Endothelial cell (in vitro differentiated cells): ENCODE measurements at regions not wholly inside any gene's neighbourhood (a gene's known extent, or its start where the extent isn't known, plus 50 kb on each side); places are given as distances from the start of the nearest gene placed in this dataset.
"Not testable (repeated sequence)": the region's sequence is repeated elsewhere in the genome, so short reads cannot be mapped to it uniquely, and the experiment has no call there.

Experiments used
- DNase-seq: peaks from one replicate; pipeline ENCODE4 v3.0.0; 2021; ENCODE audit warnings: low spot score
- H3K27ac Mint-ChIP-seq: one replicate; pipeline ENCODE4 v1.8.0; 2021; ENCODE audit warnings: mixed read lengths, inconsistent platforms; ENCODE audit not compliant: unreplicated experiment
- H3K27me3 Mint-ChIP-seq: one replicate; pipeline ENCODE4 v1.8.0; 2021; ENCODE audit warnings: mild to moderate bottlenecking, moderate library complexity, mixed read lengths, inconsistent platforms; ENCODE audit not compliant: unreplicated experiment
- H3K36me3 Mint-ChIP-seq: one replicate; pipeline ENCODE4 v1.8.0; 2021; ENCODE audit warnings: mild to moderate bottlenecking, low read depth, mixed read lengths, inconsistent platforms; ENCODE audit not compliant: unreplicated experiment
- H3K4me1 Mint-ChIP-seq: one replicate; pipeline ENCODE4 v1.8.0; 2021; ENCODE audit warnings: mild to moderate bottlenecking, mixed read lengths, inconsistent platforms; ENCODE audit not compliant: unreplicated experiment
- H3K4me3 Mint-ChIP-seq: one replicate; pipeline ENCODE4 v1.8.0; 2021; ENCODE audit warnings: mild to moderate bottlenecking, mixed read lengths, inconsistent platforms; ENCODE audit not compliant: unreplicated experiment
- H3K9me3 Mint-ChIP-seq: one replicate; pipeline ENCODE4 v1.8.0; 2021; ENCODE audit warnings: mixed read lengths, inconsistent platforms; ENCODE audit not compliant: unreplicated experiment
- TF ChIP-seq, protein P1 (sequence below): fragments of 200-600 bp; sonication (generic); IDR thresholded peaks from one replicate; pipeline ENCODE4 v1.5.0; 2021; ENCODE audit warnings: antibody characterized with exemption; ENCODE audit not compliant: unreplicated experiment

DNA sequence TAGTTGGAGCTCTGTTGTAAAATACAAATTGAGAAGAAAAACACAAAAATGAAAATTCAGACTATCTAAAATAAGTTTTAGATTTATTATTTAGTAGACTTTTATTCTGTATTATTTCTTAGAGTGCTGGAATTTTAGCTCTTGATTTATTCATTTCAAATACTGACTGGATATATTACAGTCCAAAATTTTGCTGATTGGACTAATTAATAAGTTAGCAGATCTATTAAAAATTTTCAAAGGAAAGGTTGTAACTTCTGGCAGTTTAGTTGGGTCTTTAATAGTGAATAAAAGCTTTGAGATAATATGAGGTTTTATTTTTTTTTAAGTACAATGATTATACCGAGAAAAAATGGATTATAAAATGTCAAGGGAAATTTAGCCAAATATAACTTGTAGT, 1224.9 kb upstream of the SPRY2 start:
- no peak for DNase-seq
- Mint-ChIP-seq H3K9me3 (no peaks in the 10 kb centered on the region), H3K27me3 (no peaks in the 10 kb centered on the region), H3K27ac (no peak overlapping the region), H3K4me1 (no peaks in the 10 kb centered on the region), H3K36me3 (no peaks in the 10 kb centered on the region), H3K4me3 (no peak overlapping the region)
- TF ChIP-seq, protein P1, sequence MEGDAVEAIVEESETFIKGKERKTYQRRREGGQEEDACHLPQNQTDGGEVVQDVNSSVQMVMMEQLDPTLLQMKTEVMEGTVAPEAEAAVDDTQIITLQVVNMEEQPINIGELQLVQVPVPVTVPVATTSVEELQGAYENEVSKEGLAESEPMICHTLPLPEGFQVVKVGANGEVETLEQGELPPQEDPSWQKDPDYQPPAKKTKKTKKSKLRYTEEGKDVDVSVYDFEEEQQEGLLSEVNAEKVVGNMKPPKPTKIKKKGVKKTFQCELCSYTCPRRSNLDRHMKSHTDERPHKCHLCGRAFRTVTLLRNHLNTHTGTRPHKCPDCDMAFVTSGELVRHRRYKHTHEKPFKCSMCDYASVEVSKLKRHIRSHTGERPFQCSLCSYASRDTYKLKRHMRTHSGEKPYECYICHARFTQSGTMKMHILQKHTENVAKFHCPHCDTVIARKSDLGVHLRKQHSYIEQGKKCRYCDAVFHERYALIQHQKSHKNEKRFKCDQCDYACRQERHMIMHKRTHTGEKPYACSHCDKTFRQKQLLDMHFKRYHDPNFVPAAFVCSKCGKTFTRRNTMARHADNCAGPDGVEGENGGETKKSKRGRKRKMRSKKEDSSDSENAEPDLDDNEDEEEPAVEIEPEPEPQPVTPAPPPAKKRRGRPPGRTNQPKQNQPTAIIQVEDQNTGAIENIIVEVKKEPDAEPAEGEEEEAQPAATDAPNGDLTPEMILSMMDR, result no peak

DNA sequence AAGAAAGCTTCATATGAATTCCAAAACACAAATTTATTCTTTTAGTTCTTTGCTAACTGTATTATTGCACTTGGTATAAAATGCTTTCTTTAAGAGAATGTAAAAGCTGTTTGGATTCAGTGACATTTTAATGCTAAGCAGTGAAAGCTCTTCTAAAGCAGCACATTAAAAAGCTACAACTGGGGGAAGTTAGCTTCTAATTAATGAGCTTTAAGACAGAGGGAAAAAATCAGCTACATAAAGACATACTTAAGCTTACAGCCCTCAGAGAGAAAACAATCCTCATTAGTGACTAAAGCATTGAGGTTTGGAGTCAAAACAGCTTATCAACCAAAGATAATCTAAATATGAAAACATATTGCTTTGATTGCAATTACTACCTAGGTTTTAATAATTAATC, 1222.2 kb upstream of the SPRY2 start:
- Mint-ChIP-seq H3K27me3 (no peaks in the 10 kb centered on the region), H3K27ac (no peak overlapping the region), H3K36me3 (no peaks in the 10 kb centered on the region), H3K4me3 (no peak overlapping the region), H3K9me3 (no peaks in the 10 kb centered on the region), H3K4me1 (no peaks in the 10 kb centered on the region)
- no peak for DNase-seq
- TF ChIP-seq, protein P1, result no peak

DNA sequence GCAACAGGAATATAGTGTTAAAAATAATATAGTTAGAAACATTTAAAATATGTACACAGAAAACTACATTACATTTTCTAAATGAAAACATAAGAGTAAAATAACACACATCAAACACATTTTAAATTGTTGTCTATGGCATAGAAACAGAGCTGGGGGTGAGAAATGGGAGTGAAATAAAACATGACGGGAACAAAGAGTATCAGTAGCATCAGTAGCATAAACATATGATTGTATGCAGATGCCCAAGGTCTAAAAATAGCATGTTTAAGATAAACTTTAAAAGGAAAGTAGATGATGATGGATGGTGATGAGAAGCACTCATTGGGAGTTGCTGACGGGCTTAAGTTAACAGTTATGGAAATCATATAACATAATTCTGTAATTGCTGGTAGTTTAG, 1221.7 kb upstream of the SPRY2 start:
- no peaks in the 10 kb centered on the region for H3K9me3 Mint-ChIP-seq
- TF ChIP-seq, protein P1, result no peak
- H3K27me3 Mint-ChIP-seq, result no peaks in the 10 kb centered on the region
- no peaks in the 10 kb centered on the region for H3K36me3 Mint-ChIP-seq
- H3K4me3 Mint-ChIP-seq, result no peak overlapping the region
- H3K27ac Mint-ChIP-seq, result no peak overlapping the region
- no peak for DNase-seq
- no peaks in the 10 kb centered on the region for H3K4me1 Mint-ChIP-seq

DNA sequence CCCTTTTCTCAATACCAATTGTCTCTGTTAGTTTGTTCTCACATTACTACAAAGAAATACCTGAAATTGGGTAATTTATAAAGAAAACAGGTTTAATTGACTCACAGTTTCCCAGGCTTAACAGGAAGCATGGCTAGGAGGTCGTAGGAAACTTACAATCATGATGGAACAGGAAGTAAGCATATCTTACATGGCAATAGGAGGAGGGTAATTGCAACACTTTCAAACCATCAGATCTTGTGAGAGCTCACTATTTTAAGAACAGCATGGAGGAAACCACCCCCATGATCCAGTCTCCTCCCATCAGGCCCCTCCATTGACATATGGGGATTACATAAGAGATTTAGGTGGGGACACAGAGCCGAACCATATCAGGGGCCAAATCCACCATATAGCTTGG, 1210.1 kb upstream of the SPRY2 start:
- Mint-ChIP-seq H3K27ac (no peak overlapping the region), H3K4me1 (no peaks in the 10 kb centered on the region), H3K9me3 (peaks cover 7% of the 10 kb centered on the region), H3K36me3 (no peaks in the 10 kb centered on the region), H3K27me3 (peaks cover 2% of the 10 kb centered on the region), H3K4me3 (no peak overlapping the region)
- TF ChIP-seq, protein P1, result no peak
- DNase-seq, result no peak

DNA sequence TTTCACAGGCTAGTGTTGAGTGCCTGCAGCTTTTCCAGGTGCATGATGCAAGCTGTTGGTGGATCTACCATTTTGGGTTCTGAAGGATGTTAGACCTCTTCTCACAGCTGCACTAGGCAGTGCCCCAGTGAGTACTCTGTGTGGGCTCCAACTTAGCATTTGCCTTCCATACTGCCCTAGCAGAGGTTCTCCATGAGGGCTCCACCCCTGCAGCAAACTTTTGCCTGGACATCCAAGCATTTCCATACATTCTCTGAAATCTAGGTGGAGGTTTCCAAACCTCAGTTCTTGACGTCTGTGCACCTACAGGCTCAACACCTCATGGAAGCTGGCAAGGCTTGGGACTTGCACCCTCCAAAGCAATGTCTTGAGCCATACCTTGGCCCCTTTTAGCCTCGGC, 1205.4 kb upstream of the SPRY2 start:
- DNase-seq, H3K4me1 Mint-ChIP-seq, H3K36me3 Mint-ChIP-seq, H3K4me3 Mint-ChIP-seq, H3K27ac Mint-ChIP-seq, H3K27me3 Mint-ChIP-seq: not testable (repeated sequence)
- peaks cover 13% of the 10 kb centered on the region for H3K9me3 Mint-ChIP-seq

DNA sequence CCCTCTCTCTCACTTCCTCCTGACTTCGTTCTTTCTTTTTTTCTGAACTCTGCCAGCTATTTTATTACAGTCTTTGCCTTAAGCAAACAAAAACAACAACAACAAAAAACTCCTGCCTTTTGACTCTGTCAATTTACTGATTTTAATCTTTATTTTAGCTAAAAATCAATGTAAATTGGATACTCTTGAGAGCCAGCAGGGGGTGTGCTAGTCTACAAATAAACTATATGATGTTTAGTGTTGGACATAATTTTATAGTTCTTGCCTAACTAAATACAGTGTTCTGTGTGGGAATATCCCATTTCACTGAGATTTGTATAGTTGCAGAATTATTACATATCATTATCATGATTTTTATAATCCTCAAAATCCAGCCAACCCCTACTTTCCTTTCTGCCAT, 1199.9 kb upstream of the SPRY2 start:
- DNase-seq, result no peak
- peaks cover 6% of the 10 kb centered on the region for H3K9me3 Mint-ChIP-seq
- no peak overlapping the region for H3K27ac Mint-ChIP-seq
- H3K36me3 Mint-ChIP-seq, result no peaks in the 10 kb centered on the region
- H3K4me3 Mint-ChIP-seq, result no peak overlapping the region
- peaks cover 3% of the 10 kb centered on the region for H3K27me3 Mint-ChIP-seq
- H3K4me1 Mint-ChIP-seq, result no peaks in the 10 kb centered on the region
- TF ChIP-seq, protein P1, result peak; percentile 65
